ENCODE measurements at regions not wholly inside any gene's neighbourhood (a gene's known extent, or its start where the extent isn't known, plus 50 kb on each side); places are given as distances from the start of the nearest gene placed in this dataset.

GRCh38 chr4:57661517-57662090 is 551.4 kb upstream of the IGFBP7 start:
- no peak for DNase-seq

- no peak for DNase-seq
These were observed 548.5 kb upstream of the IGFBP7 start for GRCh38 chr4:57658673-57659072.

DNA sequence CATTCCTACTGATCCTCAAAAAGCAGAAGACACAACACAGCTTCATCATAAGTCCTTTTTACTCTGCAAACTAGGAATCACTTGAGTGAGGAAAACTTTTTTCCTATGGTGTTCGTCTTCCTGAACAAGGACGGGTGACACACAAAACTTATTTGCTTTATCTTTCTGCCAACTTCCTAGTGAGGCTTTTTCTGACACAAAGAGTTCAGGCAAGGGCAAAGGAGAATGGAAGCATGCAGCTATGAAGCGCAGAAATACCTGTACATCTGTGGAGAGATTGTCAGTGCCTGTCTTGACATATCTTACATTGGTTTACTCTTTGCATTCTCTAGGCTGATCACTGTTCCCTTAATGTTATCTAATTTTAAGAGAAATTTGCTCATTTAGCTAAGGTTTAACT is 548.0 kb upstream of the IGFBP7 start:
- DNase-seq, result no peak

GRCh38 chr4:57655342-57655741 is 545.2 kb upstream of the IGFBP7 start:
- DNase-seq, result no peak

DNA sequence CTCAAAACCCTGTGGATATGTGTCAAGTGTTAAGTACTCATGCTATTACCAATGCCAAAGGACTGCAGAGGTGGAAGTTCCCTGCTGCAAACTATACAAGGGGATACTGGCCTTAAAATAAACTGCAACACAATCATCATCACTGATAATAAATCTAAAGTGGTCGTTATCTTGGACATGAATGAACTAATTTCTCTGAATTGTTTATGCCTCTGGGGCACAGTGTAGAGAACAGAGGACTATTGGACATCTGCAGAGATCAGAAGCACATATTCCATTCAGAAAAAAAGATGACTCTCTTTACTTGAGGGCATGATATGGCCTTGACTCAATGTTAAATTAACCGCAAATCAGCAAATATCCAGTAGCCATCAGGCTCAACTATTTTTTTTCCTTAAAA is 542.6 kb upstream of the IGFBP7 start:
- no peak for DNase-seq

GRCh38 chr4:57640391-57641100 is 530.4 kb upstream of the IGFBP7 start:
- DNase-seq, result no peak

DNA sequence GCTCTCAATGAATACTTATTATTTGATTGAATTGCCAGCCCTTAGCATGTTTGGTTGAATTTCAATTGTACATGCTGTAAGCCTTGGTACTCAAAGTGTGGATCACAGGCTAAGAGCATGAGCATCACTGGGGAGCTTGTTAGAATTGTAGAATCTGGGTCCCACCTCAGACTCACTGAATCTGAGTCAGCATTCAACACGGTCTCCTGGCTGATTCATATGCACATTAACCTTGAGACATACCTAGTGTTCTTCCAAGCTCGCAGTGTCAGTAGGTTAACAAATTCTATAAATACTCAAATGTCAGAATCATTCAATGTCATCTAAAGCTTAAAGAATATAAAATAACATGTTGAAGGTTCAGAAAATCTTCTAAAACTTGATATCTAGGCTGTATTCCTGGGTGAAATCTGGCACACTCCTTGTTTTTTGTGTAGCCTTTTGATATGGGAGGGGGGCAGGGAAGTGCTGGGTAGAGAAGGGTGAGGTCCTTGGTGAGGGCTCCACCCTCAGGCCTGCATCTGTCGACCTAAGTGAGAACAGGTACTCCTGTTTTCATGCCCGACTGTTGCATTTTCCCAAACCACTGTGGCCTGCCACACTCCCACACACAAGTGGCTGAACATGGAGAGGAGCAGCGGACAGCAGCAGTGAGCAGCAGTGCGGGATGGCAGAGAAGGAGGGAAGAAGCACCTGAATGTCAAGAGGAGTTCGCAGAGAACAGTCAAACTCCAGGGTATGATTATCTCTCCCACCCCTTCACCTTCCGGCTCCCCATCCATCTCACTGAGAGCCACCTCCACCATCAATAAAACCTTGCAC is 529.6 kb upstream of the IGFBP7 start:
- DNase-seq, result no peak

DNA sequence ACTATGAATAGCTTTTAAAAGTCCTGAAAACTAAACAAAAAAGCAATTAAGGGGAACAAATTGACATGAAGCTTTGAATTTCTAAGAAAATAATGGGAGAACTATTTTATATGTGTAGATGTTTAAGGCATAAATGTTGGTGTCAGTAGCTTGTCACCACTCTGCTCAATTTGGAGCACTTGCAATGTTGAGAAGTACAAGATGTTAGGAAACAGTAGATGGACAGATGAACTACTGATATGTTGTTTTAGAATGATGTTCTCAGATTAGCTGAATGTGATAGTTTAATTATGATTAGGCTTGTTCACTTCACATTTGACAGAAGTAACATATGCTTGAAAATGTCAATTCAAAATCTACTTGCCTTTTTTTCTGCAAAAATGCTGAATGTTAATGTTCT is 525.7 kb upstream of the IGFBP7 start:
- DNase-seq, result no peak

DNA sequence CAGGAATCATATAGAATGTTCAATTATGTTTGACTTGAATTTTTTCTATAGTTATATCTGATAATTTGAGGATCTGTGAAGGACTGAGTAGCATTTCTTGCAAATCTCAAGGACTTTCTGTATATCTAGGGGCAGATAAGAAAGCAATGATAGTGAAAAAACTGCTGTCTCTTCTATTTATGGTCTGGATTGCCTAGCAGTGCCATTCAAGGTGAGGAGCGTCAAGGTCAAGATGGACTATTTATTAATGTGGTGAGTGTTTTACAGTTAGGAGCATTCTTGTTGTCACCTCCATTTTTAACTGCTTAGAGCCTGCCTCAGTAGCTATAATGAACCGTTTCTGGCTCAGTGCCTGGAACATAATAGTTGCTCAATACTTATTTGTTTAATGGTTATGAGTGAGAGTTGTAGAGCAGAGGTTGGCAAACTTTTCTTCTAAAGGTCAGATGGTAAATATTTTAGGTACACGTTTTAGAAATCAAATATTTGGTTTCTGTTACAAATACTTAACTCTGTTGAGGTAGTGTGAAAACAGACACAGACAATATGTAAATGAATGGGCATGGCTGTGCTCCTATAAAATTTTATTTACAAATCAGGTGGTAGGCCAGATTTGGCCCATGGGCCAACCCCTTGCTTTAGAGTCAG is 523.2 kb upstream of the IGFBP7 start:
- DNase-seq, result no peak

DNA sequence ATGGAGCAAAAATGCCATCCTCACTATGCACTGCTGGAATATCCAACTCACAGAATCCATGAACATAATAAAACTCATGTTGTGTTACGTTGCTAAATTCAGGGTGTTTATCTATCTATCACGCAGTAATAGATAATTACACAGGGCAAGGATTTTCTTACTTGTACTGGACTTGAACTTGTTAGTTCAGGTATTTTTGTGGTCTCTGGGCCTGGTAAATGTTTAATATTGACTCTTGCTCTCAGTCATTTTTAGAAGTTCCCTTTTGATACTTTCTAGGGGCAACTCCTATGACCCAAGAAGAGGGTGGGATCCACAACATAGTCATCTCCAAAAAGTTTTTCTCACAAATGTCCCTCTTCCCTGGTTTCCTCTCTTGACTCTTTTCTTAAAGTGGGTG is 522.4 kb upstream of the IGFBP7 start:
- DNase-seq, result no peak

DNA sequence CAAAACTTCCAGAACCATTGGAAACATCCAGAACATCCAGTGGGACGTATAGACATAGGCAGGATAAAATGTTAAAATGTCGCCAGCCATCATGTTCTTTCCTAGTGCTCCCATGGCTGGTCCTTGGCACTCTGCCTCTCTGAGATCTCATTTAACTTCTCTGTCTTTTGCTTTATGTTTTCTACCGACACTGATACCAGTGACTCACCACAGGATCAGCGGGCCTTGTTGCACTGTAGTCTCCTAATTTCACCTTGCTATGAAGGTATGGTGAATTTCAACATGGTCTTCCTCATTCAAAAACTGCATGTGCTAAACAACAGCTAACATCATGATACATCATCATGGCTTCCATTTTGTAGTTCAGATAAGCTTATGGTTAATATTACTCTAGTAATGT is 521.0 kb upstream of the IGFBP7 start:
- no peak for DNase-seq

DNA sequence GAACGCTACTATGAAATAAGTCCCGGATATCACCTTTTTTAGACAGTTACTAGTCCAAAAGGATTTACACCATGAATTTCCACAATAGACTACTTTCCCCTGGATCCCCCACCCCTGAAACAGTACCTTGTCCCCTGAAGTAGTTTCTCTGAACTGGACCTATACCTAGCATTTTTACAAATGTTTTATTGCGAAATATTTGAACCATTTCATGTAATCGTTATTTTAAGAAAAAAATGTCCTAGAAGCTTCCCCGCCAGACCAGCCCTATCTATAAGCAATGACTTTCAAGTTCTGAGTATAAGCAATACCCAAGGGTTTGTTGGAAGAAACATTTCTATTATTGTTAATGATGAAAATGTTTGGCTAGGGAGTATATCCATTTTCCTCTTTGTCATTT is 517.8 kb upstream of the IGFBP7 start:
- no peak for DNase-seq

DNA sequence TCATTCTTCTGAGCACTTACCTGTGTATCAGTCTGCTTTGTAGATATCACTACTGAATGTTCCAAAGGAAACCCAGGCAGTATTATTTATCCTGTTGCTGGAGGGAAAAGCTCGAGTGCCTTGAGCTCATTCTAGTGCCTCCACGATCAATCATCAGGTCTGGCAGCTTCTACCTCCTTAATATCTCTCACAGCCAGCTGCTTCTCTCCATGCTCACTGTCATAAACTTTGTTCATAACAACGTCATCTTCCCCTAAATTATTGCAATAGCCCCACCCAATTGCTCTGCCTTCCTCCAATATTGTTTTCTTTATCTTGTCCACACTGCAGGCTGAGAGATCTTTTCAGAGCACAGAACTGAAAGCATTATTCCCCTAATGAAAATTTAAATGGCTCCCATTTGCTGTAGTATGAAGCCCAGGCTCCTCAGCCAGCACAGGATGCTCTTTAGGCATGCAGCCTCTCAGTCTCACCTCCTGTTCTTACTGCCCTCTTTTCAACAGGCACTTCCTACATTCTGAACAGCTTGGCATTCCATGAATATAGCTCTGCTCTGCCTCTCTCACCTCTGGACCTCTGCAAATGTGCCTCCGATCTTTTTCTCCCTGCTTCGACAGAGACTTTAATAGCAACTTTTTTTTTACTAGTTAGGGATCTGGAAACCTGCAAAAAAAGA is 504.2 kb upstream of the IGFBP7 start:
- no peak for DNase-seq

- no peak for DNase-seq
These were observed 502.1 kb upstream of the IGFBP7 start for GRCh38 chr4:57612279-57612678.

GRCh38 chr4:57607566-57608180 is 497.5 kb upstream of the IGFBP7 start:
- no peak for DNase-seq

- DNase-seq, result no peak
These were observed 495.2 kb upstream of the IGFBP7 start for GRCh38 chr4:57605376-57605775.

- DNase-seq, result no peak
These were observed 492.0 kb upstream of the IGFBP7 start for GRCh38 chr4:57602141-57602540.

DNA sequence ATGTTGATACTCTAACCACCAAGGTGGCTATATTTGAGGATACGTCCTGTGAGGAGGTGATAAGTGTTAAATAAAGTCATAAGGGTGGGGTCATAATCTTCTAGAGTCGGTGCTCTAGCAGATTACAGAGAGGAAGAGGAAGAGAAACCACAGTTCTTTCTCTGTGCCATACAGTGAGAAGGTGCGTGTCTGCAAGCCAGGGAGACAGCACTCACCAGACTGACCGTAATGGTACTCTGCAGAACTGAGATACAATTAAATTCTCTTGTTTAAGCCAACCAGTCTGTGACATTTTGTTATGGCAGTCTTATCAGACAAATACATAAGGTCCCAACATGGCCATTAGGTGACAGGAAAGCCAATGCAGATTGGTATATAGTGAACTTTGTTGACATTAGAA is 480.9 kb upstream of the IGFBP7 start:
- no peak for DNase-seq

DNA sequence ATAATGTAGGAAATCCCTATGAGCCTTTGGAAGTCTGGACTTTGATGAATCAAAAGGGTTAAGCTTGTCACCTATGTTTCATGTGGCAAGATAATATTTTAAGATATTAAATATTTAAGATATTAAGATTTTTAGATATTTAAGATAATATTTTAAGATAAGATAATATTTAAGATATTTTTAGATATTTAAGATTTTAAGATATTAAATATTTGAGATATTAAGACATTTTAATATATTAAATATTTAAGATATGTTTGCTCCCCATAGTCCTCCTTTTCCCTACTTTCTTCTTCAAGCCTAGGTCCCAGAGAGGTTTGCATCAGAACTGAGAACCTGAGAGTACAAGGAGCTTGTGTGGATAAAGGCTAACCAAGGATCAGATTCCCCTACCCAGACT is 478.4 kb upstream of the IGFBP7 start:
- DNase-seq, result no peak

GRCh38 chr4:57580710-57581599 is 470.8 kb upstream of the IGFBP7 start:
- no peak for DNase-seq

GRCh38 chr4:57575426-57575825 is 465.2 kb upstream of the IGFBP7 start:
- DNase-seq, result peak; percentile 68
